Rectal smooth muscle tissue (tissue), 1 donor: ENCODE measurements at regions not wholly inside any gene's neighbourhood (a gene's known extent, or its start where the extent isn't known, plus 50 kb on each side); places are given as distances from the start of the nearest gene placed in this dataset.

Source experiments
- H3K27ac ChIP-seq: one replicate; pipeline ENCODE4 v1.7.0; 2013; ENCODE audit warnings: low read depth, low read length, inconsistent platforms
- H3K27me3 ChIP-seq: one replicate; pipeline ENCODE4 v1.7.0; 2013; ENCODE audit warnings: low read length; ENCODE audit not compliant: control insufficient read depth, insufficient read depth
- H3K36me3 ChIP-seq: one replicate; pipeline ENCODE4 v1.7.0; 2013; ENCODE audit warnings: low read length; ENCODE audit not compliant: control insufficient read depth, insufficient read depth
- H3K4me1 ChIP-seq: one replicate; pipeline ENCODE4 v1.7.0; 2013; ENCODE audit warnings: low read length; ENCODE audit not compliant: control insufficient read depth, insufficient read depth
- H3K4me3 ChIP-seq: one replicate; pipeline ENCODE4 v1.7.0; 2013; ENCODE audit warnings: low read length
- H3K9ac ChIP-seq: one replicate; pipeline ENCODE4 v1.7.0; 2013; ENCODE audit warnings: low read length

DNA sequence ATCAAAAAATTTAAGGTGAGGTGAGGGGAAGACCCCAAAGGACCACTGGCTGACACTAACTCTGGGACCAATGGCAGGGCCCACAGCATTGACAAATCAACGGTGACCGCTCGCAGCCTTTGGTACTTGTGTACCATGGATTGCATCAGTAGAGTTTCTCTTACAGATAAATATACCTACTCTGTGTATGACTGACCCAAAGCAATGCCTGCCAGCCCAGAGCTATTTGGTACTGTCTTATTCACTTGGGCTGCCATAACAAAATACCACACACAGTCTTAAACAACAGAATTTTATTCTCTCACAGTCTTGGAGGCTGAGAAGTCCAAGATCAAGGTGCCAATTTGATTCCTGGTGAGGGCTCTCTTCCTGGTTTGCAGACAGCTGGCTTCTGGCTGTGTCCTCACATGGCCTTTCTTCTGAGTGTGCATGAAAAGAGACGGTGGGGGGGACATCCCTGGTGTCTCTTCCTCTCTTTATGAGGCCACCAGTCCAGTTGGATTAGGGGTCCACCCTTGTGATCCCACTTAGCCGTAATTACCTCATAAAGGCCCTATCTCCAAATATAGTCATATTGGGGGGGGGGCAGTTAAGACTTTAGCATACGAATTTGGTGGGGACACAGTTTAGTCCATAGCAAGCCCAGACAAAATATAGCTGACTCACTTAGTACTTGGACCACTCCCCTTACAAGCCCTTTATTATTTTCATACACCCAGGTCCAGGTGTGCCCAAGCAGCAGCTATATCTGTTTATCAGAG, 336.3 kb downstream of the CD83 start:
- peaks cover 6% of the 10 kb centered on the region for H3K4me1 ChIP-seq

DNA sequence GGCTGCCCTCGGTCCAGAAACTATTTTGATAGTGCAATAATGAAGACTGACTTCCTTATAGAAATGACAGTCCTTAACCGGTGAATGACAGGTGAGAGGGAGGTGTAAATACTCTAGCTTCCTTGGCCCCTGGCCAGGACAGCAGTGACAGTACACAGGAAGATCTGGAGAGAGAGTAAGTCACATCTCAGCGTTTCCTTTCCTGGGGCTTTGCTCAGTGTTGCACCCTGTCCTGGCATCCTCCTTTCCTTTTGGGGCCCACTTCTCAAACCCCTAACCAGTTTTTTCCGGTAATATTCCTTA, 336.9 kb downstream of the CD83 start:
- no peak overlapping the region for H3K9ac ChIP-seq
- H3K4me3 ChIP-seq: no peak overlapping the region
- no peaks in the 10 kb centered on the region for H3K27me3 ChIP-seq
- no peaks in the 10 kb centered on the region for H3K36me3 ChIP-seq
- peaks cover 6% of the 10 kb centered on the region for H3K4me1 ChIP-seq
- H3K27ac ChIP-seq: no peak overlapping the region

More for the DNA sequence above, 336.3 kb downstream of the CD83 start:
- Histone ChIP-seq H3K36me3 (no peaks in the 10 kb centered on the region), H3K27me3 (no peaks in the 10 kb centered on the region), H3K9ac (no peak overlapping the region), H3K4me3 (no peak overlapping the region), H3K27ac (no peak overlapping the region)

- Histone ChIP-seq H3K36me3 (no peaks in the 10 kb centered on the region), H3K4me1 (peaks cover 6% of the 10 kb centered on the region), H3K27me3 (no peaks in the 10 kb centered on the region), H3K27ac (no peak overlapping the region), H3K9ac (no peak overlapping the region), H3K4me3 (no peak overlapping the region)
Observed at GRCh38 chr6:14455427-14455826, 337.9 kb downstream of the CD83 start.

DNA sequence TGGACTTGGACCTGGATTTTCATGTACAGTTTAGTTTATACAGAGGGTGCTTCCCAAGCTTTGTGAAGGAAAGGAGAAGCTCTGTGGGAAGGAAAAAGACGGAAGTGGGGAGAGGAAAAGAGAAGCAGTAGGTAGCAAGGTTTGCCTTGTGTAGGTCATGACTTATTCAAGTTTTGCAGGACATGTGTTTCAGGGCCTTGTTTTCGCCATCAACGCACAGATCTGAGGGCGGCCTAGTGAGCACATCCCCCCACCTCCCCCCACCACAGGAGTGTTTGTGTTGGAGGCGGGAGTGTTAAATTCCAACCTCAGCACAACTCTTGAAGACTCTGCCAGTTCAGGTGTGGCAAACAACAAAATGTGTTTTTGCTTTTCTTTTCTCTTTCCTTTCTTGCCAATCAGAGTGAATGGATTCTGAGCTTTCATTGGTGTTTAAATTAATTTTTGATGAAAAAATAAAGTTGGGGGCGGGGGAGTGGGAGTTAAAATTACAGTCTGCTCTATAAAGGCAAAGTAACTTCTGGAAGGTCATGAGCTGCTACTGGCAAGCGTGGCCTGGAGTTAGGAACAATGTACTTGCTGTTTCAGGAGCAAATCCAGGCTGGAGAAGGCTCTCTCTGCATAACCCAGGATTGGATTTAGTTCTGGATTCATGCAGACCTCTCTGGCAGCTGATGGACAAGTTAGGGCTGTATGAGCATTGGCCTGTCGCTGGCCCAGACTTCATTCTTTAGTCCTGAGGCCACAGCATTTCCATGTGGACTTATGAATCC, 338.5 kb downstream of the CD83 start:
- H3K4me3 ChIP-seq: no peak overlapping the region
- H3K27ac ChIP-seq: no peak overlapping the region

DNA sequence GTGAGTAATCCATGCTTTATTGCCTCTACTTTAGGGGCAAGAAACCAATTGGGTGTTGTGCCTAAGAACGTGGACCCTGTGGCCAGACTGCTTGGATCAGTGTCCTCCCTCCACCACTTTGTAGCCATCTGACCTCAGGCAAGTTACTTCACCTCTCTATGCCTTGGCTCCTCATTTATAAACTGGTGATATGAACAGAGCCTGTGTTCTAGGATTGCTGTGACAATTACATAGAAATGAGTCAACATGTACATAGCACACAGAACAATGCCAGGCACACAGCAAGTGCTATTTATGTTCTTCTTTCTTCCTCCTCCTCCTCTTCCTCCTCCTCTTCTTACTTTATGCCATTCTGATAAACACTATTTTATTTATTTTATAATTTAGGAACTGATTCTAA, 339.4 kb downstream of the CD83 start:
- H3K4me1 ChIP-seq: peaks cover 6% of the 10 kb centered on the region
- H3K27ac ChIP-seq: no peak overlapping the region
- H3K27me3 ChIP-seq: no peaks in the 10 kb centered on the region
- no peak overlapping the region for H3K9ac ChIP-seq
- no peaks in the 10 kb centered on the region for H3K36me3 ChIP-seq
- H3K4me3 ChIP-seq: no peak overlapping the region

More for the DNA sequence above, 338.5 kb downstream of the CD83 start:
- Histone ChIP-seq H3K27me3 (no peaks in the 10 kb centered on the region), H3K4me1 (peaks cover 6% of the 10 kb centered on the region), H3K36me3 (no peaks in the 10 kb centered on the region), H3K9ac (no peak overlapping the region)

- Histone ChIP-seq H3K36me3 (no peaks in the 10 kb centered on the region), H3K4me1 (peaks cover 6% of the 10 kb centered on the region), H3K9ac (no peak overlapping the region), H3K27me3 (no peaks in the 10 kb centered on the region), H3K27ac (no peak overlapping the region), H3K4me3 (no peak overlapping the region)
Observed at GRCh38 chr6:14458669-14459266, 341.2 kb downstream of the CD83 start.

- H3K27ac ChIP-seq: no peak overlapping the region
- peaks cover 6% of the 10 kb centered on the region for H3K4me1 ChIP-seq
Observed at GRCh38 chr6:14459315-14459714, 341.7 kb downstream of the CD83 start.

GRCh38 chr6:14460556-14460955, 343.0 kb downstream of the CD83 start:
- H3K4me3 ChIP-seq: no peak overlapping the region

More at GRCh38 chr6:14459315-14459714, 341.7 kb downstream of the CD83 start:
- no peaks in the 10 kb centered on the region for H3K36me3 ChIP-seq
- H3K27me3 ChIP-seq: no peaks in the 10 kb centered on the region
- H3K9ac ChIP-seq: no peak overlapping the region
- H3K4me3 ChIP-seq: no peak overlapping the region

GRCh38 chr6:14462135-14462534, 344.6 kb downstream of the CD83 start:
- H3K27me3 ChIP-seq: no peaks in the 10 kb centered on the region
- H3K9ac ChIP-seq: no peak overlapping the region
- no peak overlapping the region for H3K4me3 ChIP-seq
- H3K36me3 ChIP-seq: no peaks in the 10 kb centered on the region
- H3K27ac ChIP-seq: no peak overlapping the region
- H3K4me1 ChIP-seq: peaks cover 6% of the 10 kb centered on the region

More at GRCh38 chr6:14460556-14460955, 343.0 kb downstream of the CD83 start:
- Histone ChIP-seq H3K4me1 (peaks cover 6% of the 10 kb centered on the region), H3K27me3 (no peaks in the 10 kb centered on the region), H3K9ac (no peak overlapping the region), H3K36me3 (no peaks in the 10 kb centered on the region), H3K27ac (no peak overlapping the region)

DNA sequence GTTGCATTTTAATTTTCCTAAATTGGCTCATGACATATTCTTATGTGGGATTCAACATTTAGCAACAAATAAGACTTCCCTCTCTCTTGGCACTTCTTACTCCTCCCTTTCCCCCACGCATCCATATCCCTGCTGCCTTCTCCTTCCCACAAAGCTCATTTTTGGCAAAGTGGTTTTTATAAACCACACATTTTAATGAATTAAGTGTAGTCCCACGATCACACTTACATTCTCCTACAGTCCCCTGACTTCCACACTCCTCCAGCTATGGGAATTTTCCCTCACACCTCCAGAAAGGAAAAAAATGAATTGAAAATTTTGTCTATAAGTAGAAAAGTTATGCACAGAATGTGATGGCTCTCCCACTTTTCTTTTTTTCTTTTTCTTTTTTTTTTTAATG, 345.0 kb downstream of the CD83 start:
- Histone ChIP-seq H3K4me1 (peaks cover 6% of the 10 kb centered on the region), H3K27ac (no peak overlapping the region), H3K9ac (no peak overlapping the region), H3K4me3 (no peak overlapping the region), H3K36me3 (no peaks in the 10 kb centered on the region), H3K27me3 (no peaks in the 10 kb centered on the region)

DNA sequence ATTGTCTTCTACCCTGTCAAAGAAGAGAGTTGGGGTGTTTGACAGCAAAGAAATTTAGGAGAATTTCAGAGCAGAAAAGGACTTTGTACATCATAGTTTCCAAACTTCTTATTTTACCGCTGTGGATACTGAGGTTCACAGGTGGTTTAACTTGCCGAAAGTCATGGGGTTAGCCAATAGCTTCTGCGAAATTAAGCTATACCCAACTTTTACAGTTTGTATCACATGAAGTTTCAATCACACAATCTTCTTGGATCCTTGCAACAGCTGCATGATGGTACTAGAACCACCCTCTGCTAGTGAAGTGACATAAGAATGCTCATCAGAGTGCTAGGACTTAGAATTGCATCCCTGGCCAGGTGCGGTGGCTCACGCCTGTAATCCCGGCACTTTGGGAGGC, 345.5 kb downstream of the CD83 start:
- Histone ChIP-seq H3K4me1 (peaks cover 4% of the 10 kb centered on the region), H3K9ac (no peak overlapping the region), H3K36me3 (no peaks in the 10 kb centered on the region), H3K27me3 (no peaks in the 10 kb centered on the region), H3K27ac (no peak overlapping the region), H3K4me3 (no peak overlapping the region)

GRCh38 chr6:14464055-14464454, 346.5 kb downstream of the CD83 start:
- Histone ChIP-seq H3K27me3 (no peaks in the 10 kb centered on the region), H3K9ac (no peak overlapping the region), H3K27ac (no peak overlapping the region), H3K36me3 (no peaks in the 10 kb centered on the region), H3K4me3 (no peak overlapping the region), H3K4me1 (no peaks in the 10 kb centered on the region)
